OCI-M2 (cell line): ENCODE measurements at regions not wholly inside any gene's neighbourhood (a gene's known extent, or its start where the extent isn't known, plus 50 kb on each side); places are given as distances from the start of the nearest gene placed in this dataset.

ENCODE experiments used
- DNase-seq: peaks from one replicate; lab custom pipeline; 2025; ENCODE audit not compliant: unreplicated experiment; lab: John Stamatoyannopoulos, UW

DNA sequence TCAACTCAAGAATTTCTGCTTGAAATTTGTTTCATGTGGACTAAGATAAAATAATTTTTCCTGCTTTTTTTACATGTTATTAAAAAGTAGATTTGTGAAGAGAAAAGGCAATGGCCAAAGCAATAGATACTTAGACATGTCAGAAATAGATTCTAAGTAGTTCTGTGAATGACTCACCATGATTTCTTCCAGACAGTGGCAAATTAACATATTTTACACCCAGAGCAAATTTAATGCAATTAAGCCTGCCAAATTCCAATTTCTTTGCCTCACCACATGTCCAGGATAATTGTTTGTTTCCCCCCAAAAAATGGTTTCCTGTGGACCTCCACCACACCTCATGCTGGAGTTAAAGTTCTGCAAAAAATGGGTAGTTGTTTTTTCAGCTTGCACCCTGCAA is 651.4 kb downstream of the CETN3 start:
- no peak for DNase-seq

DNA sequence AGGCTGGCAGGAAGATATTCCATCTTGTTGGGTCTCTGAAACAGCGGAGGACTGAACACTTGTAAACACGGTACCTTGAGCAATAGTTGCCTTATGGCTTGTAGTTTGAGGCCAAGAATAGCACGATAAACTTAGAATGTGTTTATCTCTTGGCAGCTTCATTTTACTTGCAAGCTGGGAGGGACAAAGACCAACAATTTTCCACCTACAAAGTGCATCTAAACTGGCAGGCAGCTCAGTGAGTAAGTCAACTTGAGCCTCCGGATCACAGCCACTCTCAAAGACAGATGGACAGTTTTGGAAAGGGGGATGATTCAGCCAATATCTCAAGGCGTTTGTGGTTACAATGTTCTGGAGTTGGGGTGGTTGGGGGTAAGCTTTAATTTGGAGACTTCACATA is 652.6 kb downstream of the CETN3 start:
- no peak for DNase-seq

DNA sequence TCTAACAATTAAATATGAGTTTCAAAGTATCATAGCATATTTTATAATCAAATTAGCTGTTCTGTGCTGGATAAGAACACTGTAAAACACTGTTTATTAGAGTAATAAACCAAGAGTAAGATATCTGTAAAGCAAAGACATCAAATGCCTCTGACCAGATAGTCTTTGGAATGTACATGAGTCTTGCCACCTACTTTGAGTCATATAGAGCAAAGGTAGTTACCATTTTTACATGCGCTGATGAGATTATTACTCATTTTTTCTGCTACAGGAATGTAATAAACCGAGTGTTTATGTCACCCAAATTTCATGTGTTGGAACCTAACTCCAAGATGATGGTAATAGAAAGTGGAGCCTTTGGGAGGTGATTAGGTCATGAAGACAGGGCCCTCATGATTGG is 654.5 kb downstream of the CETN3 start:
- DNase-seq: no peak

DNA sequence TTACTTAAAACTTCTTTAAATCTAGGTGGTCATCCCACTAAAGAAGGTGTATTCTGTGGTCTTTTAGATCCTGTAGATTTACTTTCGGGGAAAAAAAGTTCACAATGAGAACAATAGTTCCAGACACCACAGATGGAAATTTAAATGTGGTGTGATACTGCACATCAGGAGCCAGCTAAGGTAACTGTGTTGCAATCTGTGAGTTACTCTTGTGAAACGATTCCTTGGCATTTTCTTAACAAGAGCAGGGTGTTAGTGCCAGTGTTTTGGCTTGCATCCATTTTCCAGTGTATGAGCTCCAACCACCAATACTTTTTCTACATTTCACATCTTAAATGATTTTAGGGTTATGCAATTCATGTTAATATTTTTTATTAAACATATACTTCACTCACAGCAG is 674.5 kb downstream of the CETN3 start:
- no peak for DNase-seq

DNA sequence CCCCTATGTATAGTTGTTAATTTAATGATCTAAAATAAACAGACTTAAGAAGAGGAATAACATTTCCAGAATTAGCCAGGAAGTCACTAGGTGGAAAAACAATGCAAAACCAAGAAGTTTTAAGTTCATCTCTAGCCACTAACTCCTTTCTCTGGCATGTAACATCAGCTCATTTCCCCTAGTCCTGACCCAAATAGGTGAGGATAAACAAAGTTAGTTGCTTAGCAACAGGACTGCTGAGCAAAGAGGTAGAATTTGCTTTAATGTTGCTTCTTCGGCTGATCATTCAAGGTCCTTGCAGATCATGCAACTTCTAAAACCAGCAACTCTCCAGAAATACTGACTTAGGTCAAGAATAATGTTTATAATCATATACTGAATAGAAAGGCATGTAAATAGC is 675.8 kb downstream of the CETN3 start:
- DNase-seq: no peak

DNA sequence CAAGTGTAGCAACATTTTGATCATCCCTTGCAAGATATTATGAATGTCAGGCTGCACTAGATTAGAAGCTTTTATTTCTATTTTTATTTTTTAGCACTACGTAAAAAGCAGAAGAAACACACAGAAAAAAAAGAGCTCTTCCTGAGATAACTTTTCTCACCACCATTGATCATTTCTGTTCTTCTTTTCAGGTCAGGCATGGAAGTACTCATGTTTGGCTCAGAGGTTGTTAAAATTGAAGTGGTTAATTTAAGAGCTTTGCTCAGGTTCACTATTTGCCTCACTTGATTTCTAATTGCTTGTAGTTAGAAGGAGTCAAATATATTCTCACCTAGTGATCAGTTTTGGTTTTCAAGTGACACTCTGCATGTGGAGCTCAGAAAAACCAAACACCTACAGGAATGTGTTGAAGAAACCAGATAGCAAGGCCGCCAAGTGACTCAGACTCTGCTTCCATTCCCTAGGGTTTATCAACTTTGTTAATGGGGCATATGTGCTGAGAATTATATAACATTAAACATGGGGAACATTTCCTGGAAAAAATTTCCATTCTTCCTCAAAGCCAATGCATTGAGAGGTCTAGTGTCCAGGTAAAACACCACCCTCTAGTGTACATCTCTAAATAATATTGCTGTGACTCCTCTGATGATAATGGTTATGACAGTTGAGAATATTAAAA is 679.8 kb downstream of the CETN3 start:
- no peak for DNase-seq

DNA sequence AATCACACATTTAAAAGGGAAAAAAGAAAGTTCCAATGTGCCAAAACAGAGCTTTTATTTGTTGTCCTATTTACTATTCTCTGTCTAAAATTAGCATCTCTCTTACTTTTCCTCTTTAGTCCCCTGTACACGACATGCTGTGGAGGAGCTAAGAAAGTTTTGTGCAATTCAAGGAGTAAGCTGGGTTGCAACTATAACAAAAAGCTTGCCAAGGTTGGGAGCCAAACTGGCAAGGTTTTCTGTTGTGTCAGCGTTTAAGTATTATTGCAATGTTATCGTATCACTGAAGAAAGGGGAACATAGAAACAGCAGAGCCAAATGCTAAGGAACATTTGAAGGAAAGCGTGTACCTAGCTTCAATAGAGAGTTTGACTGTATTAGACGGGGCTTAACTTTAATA is 680.8 kb downstream of the CETN3 start:
- DNase-seq: no peak

DNA sequence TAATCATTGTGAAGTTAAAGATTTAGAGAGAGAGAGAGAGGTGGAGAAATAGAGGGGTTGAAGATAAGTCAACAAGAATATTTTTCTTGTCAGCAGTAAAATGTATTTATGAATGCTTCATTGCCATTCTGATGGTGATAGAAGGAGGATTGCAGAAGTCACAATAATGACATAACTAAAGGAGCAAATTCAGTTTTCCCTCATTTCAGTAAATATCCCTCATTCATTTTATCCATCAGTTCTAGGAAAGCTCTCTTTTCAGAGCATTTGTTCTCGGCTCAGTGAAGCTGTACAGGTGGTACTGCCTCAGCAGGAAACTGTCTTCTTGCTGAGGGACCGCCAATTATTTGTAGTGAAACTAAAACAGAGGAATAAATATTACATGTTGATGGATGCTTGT is 681.4 kb downstream of the CETN3 start:
- no peak for DNase-seq

DNA sequence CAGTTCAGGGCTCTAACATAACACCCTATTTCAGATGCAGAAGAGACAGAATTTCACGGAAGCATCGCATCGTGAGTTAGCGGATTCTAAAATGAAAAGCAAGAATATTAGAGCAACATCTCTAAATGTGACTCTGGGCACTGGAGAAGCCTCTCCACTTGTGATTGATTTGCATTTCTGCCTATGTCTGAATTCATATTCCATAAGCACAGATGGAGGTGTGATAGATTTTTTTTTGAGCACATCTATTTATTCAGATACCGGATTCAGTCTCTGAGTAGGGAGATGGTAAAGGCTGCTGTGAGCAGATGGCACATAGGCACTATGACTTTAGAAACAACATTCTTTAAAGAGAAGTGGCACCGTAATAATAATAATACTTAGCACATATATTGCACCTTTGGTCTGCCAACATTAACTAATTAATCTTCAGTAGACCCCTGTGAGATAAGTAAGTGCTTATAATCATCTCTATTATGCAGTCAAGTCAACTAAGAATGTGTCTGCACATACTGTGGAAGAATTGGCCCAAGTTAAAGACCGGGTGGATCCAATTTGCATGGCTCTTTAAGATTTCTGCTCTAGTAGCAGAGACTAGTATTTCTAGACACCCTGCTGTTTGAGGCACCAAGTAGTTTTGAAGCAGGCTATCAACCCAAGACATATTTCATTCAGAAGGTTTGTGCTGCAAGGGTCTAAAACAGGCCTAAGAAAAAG is 685.0 kb downstream of the CETN3 start:
- DNase-seq: no peak

DNA sequence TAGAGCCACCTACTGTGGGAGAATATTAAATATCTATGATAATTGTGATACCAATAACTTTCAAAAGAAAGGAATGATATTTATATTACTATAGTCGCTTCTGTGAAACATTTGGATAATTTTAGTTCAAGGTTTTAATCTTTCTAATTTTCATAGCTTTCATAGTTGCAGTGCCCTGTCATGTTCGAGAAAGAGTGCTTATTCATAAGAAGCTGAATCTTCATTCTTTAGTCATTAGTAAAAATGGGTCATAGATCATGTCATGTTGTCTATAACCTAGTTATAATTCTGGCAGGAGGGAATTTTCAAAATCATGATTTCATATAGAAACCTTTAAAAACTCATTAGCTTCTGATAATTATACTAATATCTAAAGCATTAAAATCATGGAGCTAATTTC is 685.6 kb downstream of the CETN3 start:
- DNase-seq: no peak

DNA sequence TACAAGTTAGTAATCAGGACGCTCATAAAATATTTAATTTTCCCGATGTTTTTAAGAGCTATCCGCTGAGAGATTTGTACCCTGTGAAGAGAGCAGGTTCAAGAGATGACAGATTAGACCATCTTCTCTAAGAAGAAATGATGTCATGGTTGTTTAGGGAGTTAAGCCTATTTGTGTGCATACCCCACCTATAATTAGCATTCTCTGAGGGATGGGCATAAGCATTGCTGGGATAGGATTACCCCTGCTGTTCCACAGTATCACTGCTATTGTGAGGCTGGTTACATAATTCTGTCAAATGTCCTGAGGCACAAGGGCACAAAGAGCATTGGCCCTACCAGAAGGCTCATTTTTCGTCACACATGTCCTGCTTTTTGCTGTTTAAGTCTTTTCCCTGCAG is 687.0 kb downstream of the CETN3 start:
- DNase-seq: no peak

DNA sequence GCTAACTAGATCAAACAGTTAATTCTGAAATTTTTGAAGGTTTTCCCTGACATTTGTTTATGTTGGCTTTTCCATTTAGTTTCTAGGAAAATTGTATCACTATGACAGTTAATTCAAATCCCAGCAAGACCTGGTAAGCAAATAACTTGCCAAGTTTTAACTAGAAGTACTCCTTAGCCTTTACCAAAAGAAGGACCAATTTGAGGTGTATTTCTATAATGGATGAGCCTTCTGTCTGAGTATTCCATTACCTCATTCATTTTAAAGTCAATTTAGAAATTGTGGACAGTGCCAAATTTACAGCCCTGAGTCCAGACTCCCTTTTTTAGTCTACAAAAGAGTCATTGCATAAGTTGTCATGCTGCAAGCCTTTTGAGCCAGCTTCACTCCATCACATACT is 687.6 kb downstream of the CETN3 start:
- no peak for DNase-seq

DNA sequence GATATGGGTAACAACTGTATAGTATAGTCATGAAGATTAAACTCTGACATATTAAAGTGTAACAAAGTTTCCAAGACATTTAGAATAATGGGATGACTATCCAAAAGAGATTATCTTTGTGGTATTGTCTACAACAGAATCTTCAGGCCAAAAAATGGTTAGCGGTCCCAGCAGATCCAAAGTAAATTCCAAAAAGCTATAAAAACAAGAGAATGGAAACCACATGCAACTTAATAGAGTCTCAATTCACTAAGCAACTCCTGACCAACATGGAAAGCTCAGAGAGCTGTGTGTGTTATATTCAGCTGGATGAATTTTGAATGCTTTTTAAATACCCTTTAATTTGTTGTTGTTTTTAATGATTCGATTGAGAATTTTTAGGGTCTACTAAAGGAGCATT is 688.2 kb downstream of the CETN3 start:
- no peak for DNase-seq

DNA sequence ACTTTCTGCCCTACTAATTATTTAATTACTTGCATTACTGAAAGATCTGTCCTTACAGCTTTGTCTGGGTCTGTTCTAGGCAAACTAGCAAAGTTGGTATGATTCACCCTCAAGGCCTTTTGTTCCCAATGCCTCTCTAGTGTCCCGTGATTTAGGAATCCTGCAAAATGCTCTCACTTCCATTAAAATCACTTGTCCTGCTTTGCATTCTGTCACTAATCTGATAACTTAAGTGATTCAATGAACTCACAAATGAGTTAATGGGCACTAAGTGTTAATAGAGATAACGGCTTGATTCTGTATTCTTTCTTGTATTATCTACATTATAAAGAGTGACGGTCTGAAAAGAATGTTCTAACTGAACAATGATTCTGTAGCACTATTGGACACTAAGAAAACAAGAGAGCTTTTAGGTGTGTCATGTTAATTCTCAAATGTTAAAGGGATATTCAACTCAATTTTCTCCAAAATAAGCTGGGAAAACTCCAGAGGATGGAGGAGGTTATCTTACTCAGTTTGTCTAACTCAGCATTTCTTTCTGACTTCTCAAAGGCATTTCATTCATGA is 697.3 kb downstream of the CETN3 start:
- DNase-seq: no peak

DNA sequence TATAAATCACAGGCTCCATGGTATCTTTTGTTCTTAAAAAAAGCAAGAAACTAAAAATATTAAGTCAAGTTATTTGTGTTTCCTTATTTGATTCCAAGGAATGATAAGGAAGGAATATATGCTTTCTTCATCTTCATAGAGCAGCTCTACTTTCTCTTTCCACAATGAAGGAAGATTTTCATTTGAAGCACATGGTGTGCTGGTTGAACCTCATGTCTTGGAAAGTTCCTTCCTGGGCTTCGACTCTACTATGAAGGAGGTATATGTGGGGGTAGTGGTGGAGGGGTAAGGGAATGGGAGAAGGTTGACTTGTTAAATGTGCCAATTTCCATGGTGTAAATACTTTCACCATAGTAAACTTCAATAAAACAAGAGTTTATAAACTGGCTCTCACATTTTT is 698.0 kb downstream of the CETN3 start:
- no peak for DNase-seq

DNA sequence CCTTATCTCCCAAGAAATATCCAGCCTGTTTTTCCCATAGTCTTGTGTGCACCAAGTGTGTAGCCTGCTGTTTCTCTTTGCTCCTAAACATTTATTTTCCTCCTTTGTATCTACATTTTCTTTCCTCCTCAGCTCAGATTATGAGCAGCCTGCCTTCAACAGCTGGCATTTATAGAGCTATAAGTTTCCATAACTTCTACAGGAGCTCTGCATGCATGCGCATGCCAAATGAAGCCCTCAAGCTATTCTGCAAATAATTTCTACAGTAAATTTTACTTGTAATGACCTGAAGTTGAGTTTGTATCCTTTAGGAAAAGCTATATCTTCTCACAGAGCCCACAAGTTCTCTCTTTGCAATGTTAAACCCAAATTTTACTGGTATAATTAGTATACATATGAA is 699.5 kb downstream of the CETN3 start:
- DNase-seq: no peak

DNA sequence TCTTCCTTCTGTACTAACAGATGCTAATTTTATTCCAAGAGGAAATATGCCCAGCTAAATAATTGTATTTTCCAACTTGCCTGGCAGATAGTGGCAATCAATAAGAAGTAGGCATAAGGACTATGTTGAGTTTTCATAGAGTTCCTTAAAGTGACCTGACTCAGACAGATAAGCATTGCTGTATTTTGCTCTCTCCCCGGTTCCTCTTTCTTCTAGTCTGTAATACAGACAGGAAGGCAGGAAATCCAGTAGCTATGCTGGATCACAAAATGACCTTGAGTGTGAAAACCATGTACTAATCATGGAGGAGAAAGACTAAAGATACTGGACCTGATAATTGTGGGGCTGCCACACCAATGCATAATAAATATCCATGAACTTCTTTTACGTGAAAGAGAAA is 701.7 kb downstream of the CETN3 start:
- DNase-seq: no peak

DNA sequence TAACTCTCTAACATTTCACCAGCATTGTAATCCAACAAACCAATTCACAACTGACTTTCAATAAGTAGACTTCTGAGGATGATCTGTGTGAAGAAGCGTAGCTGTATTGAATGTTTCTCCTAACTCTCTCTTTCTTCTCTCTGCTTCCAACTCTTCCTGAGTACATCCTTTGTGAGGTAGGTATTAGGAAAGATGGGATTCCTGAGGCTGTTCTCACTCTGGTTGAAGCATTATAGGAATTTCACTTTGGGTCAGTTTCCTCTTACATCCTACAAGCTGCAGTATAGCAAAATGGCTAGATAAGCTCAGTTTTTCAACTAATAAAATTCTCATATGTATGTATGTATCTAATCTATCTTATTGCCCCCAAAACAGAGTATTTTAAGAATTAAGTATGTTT is 702.8 kb downstream of the CETN3 start:
- no peak for DNase-seq

DNA sequence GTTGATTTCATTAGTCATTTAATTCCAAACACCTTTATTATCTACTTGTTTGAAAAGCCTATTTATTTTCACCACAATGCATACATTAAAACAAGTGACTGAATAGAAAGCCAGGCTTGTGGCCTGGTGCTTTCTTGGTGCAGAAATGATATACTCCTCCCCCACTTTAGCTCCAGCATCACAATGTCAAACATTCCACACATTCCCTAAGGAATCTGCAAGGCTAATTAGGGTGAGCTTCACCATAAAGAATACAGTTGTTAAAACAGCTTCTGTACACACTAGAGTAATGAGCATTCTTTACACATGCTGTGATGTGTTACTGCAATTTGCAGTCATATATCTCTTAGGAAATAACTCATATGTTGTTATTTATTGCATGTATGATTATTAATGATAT is 705.7 kb downstream of the CETN3 start:
- no peak for DNase-seq

DNA sequence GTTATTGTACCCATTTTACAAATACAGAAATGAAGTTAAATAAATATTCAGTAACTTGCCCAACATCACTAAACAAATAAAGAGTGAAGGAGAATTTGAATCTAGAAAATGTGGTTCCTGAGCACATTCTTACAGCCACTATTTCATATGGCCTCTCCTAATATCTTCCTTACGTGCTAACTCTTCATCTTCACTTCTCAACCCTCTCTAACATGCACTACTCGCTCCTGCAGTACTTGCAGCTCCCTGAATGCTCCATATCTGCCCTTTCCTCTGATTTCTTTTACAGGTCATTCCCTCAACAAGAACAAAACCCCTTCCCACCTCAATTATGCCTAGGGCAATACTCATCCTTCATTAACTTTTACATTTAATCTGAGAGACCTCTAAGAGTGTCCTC is 711.5 kb downstream of the CETN3 start:
- no peak for DNase-seq

DNA sequence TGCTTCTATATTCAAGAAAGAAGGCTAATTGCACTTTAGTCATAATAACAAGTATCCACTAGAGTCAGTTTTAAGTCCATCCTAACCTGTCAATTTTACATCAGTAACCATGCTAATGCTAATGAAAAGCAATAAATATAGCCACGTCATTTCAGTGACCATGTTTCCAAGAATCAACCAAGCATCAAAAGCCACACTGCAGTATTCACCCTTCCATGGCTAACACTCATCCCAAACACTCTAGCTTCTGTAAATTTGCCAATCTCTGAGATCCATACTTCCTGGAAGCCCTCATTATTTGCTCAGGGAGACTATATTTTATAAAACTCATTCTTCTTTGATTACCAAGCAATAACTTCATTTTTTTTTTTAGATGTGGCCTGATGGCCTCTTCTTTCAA is 712.0 kb downstream of the CETN3 start:
- DNase-seq: no peak

DNA sequence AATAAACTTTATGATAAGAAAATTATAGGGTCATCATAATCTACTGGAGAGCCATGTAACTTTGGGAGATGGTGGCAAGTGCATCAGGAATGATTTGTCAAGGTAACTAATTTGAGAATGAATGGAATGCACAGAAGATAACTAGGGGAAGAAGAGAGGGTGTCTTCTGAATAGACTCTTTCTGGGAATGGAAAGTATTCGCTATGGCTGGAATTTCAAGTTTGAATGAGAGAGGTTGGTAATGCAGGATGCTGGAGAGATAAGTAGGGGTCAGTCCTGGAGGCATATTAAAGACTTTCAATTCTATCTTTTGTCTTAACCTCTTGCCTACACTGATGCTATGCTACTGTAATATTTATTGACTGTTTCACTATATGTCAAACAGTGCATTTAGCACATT is 714.2 kb downstream of the CETN3 start:
- no peak for DNase-seq
